Heart left ventricle (tissue), 16 donors: ENCODE measurements at regions not wholly inside any gene's neighbourhood (a gene's known extent, or its start where the extent isn't known, plus 50 kb on each side); places are given as distances from the start of the nearest gene placed in this dataset.

Experiments
- ATAC-seq, 4 donors: fragments of 200-7000 bp; cut with Tn5 transposase; one replicate each; pipeline ENCODE4 v1.9.1; 2020 to 2022; ENCODE audit warnings: moderate library complexity in 4 of 4, mild to moderate bottlenecking in 3 of 4, moderate number of reproducible peaks in 1 of 4
- DNase-seq, 5 donors: peaks; one replicate each; pipeline ENCODE4 v3.0.0-alpha.2; 2020
- H3K27ac ChIP-seq, 12 donors: fragments of 200-600 bp; sonication (generic) in 4 of 12; one replicate each; pipeline versions ENCODE4 v1.5.0 to v1.8.0; 2016 to 2022; ENCODE audit warnings: mild to moderate bottlenecking in 2 of 12
- H3K27me3 ChIP-seq, 9 donors: fragments of 200-600 bp; sonication (generic) in 2 of 9; one replicate each; pipeline versions ENCODE4 v1.5.1 to v1.8.0; 2016 to 2022; ENCODE audit warnings: mild to moderate bottlenecking in 3 of 9
- H3K36me3 ChIP-seq, 9 donors: fragments of 200-600 bp; sonication (generic) in 2 of 9; one replicate each; pipeline versions ENCODE4 v1.5.0 to v1.8.0; 2018 to 2022; ENCODE audit warnings: mild to moderate bottlenecking in 2 of 9
- H3K4me1 ChIP-seq, 12 donors: fragments of 200-600 bp; sonication (generic) in 4 of 12; one replicate each; pipeline versions ENCODE4 v1.5.0 to v1.8.0; 2016 to 2022; ENCODE audit warnings: mild to moderate bottlenecking in 3 of 12
- H3K4me3 ChIP-seq, 12 donors: fragments of 200-600 bp; sonication (generic) in 4 of 12; one replicate each; pipeline versions ENCODE4 v1.5.0 to v1.8.0; 2017 to 2022; ENCODE audit warnings: mild to moderate bottlenecking in 9 of 12, moderate library complexity in 4 of 12
- H3K9me3 ChIP-seq, 12 donors: fragments of 200-600 bp; sonication (generic) in 4 of 12; one replicate each; pipeline versions ENCODE4 v1.5.0 to v1.8.0; 2016 to 2022; ENCODE audit warnings: mild to moderate bottlenecking in 1 of 12
- POLR2A ChIP-seq, 2 donors: fragments of 450-650 bp; IDR thresholded peaks; one replicate each; pipeline ENCODE4 v1.6.1; 2017; ENCODE audit warnings: antibody characterized with exemption in 2 of 2, mild to moderate bottlenecking in 2 of 2, moderate library complexity in 2 of 2
- WGBS, 4 donors: extraction: QIAGEN DNeasy Blood & Tissue Kit in 2 of 4; methylation state at CpG; one replicate each; pipeline versions ENCODE4 v1.1.5 to v1.1.7; 2013 to 2018; 5-methylcytosine and 5-hydroxymethylcytosine counted together
- intact Hi-C, 10 donors: fragments of 100-400 bp; cut with DNase I; formaldehyde crosslinking; loops; one replicate each; pipeline versions ENCODE4 v1.11.1 to v1.14.2; 2022
- TF ChIP-seq, protein P1 (sequence below), 12 donors: fragments of 200-600 bp; sonication (generic) in 4 of 12; IDR thresholded peaks; one replicate each; pipeline versions ENCODE4 v1.5.0 to v1.8.0; 2018 to 2022; ENCODE audit warnings: antibody characterized with exemption in 12 of 12, mild to moderate bottlenecking in 5 of 12
- donor health status: ischemic (EF 13 %, LVEDD 7.1; RV severe dilation, severe dysfunction).
- donor health status: healthy with polysubstance abuse.
- donor health status: DM: no; HTN: yes; CAD: no.
- donor health status: DM: no; HTN: no; CAD: no.
- donor health status: ischemic (EF 25% LVEDD 6.9; RV normal size, moderate dysfunction).
- donor health status: ischemic (EF 25% LVEDD 5.7; RV mildly dilated, moderate dysfunction).
- donor health status: healthy.
- donor health status: DM: yes; HTN: yes; CAD: no.
- donor health status: ischemic (EF 35%, LVEDD 5.7; RV mildly dilated, moderate dysfunction).
- donor health status: nonischemic (EF 11% LVEDD 7.7; RV severe dilation, severe dysfunction).
- donor health status: DM: yes; HTN: yes; CAD: no.
- donor health status: PGD.
- donor health status: ischemic (EF 29% LVEDD 5.4; RV normal size, mild dysfunction).
- donor health status: nonischemic (EF 23%, LVEDD 6.1; RV moderate dilation, normal function).

DNA sequence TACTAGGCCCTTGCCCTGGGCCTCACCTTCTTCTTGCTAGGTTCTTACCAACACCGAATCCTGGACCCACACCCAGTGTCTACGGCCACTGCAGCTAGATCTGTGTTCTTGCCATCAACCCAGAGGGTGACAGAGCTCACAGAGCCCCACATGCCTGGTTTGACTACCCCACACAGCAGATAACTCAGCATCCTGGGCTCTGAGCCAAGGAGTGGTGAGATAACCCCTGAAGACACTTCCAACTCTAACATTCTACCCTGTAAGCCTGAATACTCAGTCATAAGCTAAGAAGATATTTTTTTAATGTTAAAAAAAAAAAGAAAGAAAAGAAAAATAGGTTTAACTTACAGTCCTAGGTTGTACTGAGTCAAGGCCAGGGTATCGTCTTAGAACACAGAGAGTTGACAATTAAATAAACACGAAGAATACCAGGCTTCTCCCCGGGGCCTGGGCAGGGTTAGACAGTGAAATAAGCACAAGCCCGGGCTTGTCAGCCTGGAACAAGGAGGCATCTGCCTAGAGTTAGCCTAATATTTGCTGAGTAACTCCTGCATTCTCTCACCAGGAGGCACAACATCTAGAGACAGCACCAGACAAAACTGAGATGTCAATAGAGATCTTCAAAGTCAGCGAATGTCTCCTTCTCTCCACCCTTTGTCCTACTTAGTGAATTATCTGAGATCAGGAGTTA lies 556.5 kb upstream of the LRRN3 start:
- TF ChIP-seq, protein P1, sequence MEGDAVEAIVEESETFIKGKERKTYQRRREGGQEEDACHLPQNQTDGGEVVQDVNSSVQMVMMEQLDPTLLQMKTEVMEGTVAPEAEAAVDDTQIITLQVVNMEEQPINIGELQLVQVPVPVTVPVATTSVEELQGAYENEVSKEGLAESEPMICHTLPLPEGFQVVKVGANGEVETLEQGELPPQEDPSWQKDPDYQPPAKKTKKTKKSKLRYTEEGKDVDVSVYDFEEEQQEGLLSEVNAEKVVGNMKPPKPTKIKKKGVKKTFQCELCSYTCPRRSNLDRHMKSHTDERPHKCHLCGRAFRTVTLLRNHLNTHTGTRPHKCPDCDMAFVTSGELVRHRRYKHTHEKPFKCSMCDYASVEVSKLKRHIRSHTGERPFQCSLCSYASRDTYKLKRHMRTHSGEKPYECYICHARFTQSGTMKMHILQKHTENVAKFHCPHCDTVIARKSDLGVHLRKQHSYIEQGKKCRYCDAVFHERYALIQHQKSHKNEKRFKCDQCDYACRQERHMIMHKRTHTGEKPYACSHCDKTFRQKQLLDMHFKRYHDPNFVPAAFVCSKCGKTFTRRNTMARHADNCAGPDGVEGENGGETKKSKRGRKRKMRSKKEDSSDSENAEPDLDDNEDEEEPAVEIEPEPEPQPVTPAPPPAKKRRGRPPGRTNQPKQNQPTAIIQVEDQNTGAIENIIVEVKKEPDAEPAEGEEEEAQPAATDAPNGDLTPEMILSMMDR (IDR thresholded peaks at IDR 0.05) = no peak
- TF ChIP-seq POLR2A (IDR thresholded peaks at IDR 0.05) = no peak
- Histone ChIP-seq H3K9me3 (no peaks in the 10 kb centered on the region), H3K4me1 (peaks cover 0 to 11% (median 2%) of the 10 kb centered on the region in 12 donors), H3K4me3 (no peak overlapping the region), H3K27me3 (no peaks in the 10 kb centered on the region), H3K27ac (no peak overlapping the region), H3K36me3 (no peaks in the 10 kb centered on the region)
- intact Hi-C loops = loop anchor here in 1 of 10 donors (10.0 kb wide), 1 partner anchor 560 kb away; the partner anchor contains the start of gene LRRN3
- DNase-seq (peak in 2 of 5 donors; percentile 28 to 60), ATAC-seq (peak; percentile 43 to 64 (median 48))
- WGBS, 4 donors = 50 to 54% (median 52%) methylated on average over 7 of the region's 7 CpGs

- TF ChIP-seq POLR2A (IDR thresholded peaks at IDR 0.05) = no peak
- TF ChIP-seq, protein P1 (IDR thresholded peaks at IDR 0.05) = no peak
- no peaks in the 10 kb centered on the region for H3K36me3 ChIP-seq
- intact Hi-C loops = loop anchor here in 1 of 10 donors (10.0 kb wide), 1 partner anchor 556 kb away; the partner anchor contains the start of gene LRRN3
- no peaks in the 10 kb centered on the region for H3K27me3 ChIP-seq
- no peak for DNase-seq
- no peaks in the 10 kb centered on the region for H3K9me3 ChIP-seq
- ATAC-seq = no peak
- H3K4me1 ChIP-seq = peaks cover 0 to 8% (median 2%) of the 10 kb centered on the region in 12 donors
- no peak overlapping the region for H3K4me3 ChIP-seq
- H3K27ac ChIP-seq = no peak overlapping the region
Observed at GRCh38 chr7:110539216-110539615, 551.7 kb upstream of the LRRN3 start.

GRCh38 chr7:110541962-110542361 lies 549.0 kb upstream of the LRRN3 start:
- H3K27me3 ChIP-seq = no peaks in the 10 kb centered on the region
- intact Hi-C loops = no loop called here
- WGBS, 4 donors = 72 to 84% (median 81%) methylated on average over 2 of the region's 2 CpGs
- no peak overlapping the region for H3K27ac ChIP-seq
- no peaks in the 10 kb centered on the region for H3K9me3 ChIP-seq
- no peak overlapping the region for H3K4me3 ChIP-seq
- H3K36me3 ChIP-seq = no peaks in the 10 kb centered on the region
- H3K4me1 ChIP-seq = no peaks in the 10 kb centered on the region
- DNase-seq (no peak), ATAC-seq (no peak)
- TF ChIP-seq, protein P1 (IDR thresholded peaks at IDR 0.05) = no peak
- TF ChIP-seq POLR2A (IDR thresholded peaks at IDR 0.05) = no peak

GRCh38 chr7:110544194-110544593 lies 546.7 kb upstream of the LRRN3 start:
- ATAC-seq (no peak), DNase-seq (no peak)
- Histone ChIP-seq H3K4me1 (no peaks in the 10 kb centered on the region), H3K27ac (no peak overlapping the region), H3K36me3 (no peaks in the 10 kb centered on the region), H3K4me3 (no peak overlapping the region), H3K27me3 (no peaks in the 10 kb centered on the region), H3K9me3 (no peaks in the 10 kb centered on the region)
- intact Hi-C loops = no loop called here
- 58 to 78% (median 69%) methylated on average over 1 of the region's 1 CpG for WGBS, 4 donors
- no peak for TF ChIP-seq POLR2A (IDR thresholded peaks at IDR 0.05)
- TF ChIP-seq, protein P1 (IDR thresholded peaks at IDR 0.05) = no peak
